OCI-LY3 (cell line): ENCODE measurements at regions not wholly inside any gene's neighbourhood (a gene's known extent, or its start where the extent isn't known, plus 50 kb on each side); places are given as distances from the start of the nearest gene placed in this dataset.

Experiments used
- CTCF ChIP-seq: fragments of 200-600, 300-600 bp; sonication (generic); IDR thresholded peaks from 2 replicates; pipeline ENCODE4 v1.5.1; 2014; ENCODE audit warnings: antibody characterized with exemption, low read length, low read depth
- EZH2phosphoT487 ChIP-seq: fragments of 200-600 bp; shearing (Covaris generic); IDR thresholded peaks from 2 replicates; pipeline ENCODE4 v1.6.1; 2018; ENCODE audit warnings: antibody characterized with exemption, mixed run types, low read depth

GRCh38 chr4:23956601-23957364 lies 66.9 kb upstream of the PPARGC1A start:
- no peak for TF ChIP-seq EZH2phosphoT487
- TF ChIP-seq CTCF, result no peak
